H1 (cell line): ENCODE measurements at regions not wholly inside any gene's neighbourhood (a gene's known extent, or its start where the extent isn't known, plus 50 kb on each side); places are given as distances from the start of the nearest gene placed in this dataset.

Experiments
- CHD2 ChIP-seq: IDR thresholded peaks from 2 replicates; pipeline ENCODE4 v1.6.1; 2012; ENCODE audit warnings: low read length, improper control_type of control experiment
- HDAC6 ChIP-seq: IDR thresholded peaks from one replicate; pipeline ENCODE4 v1.7.1; 2012; ENCODE audit warnings: low read depth, mild to moderate bottlenecking, inconsistent platforms, low read length, moderate library complexity
- JUND ChIP-seq: IDR thresholded peaks from 2 replicates; pipeline ENCODE4 v1.6.1; 2011; ENCODE audit warnings: mild to moderate bottlenecking, improper control_type of control experiment, low read length
- KDM1A ChIP-seq: fragments of 200-600, 300-600 bp; sonication (generic); IDR thresholded peaks from 2 replicates; pipeline ENCODE4 v1.7.1; 2016; ENCODE audit warnings: mild to moderate bottlenecking, low read length, borderline replicate concordance
- SUZ12 ChIP-seq: fragments of 200-600 bp; sonication (generic); IDR thresholded peaks from 2 replicates; pipeline ENCODE4 v1.6.1; 2012; ENCODE audit warnings: mild to moderate bottlenecking, inconsistent platforms, low read length, moderate library complexity, mixed read lengths

GRCh38 chr17:63285551-63285950 is 160.6 kb downstream of the CYB561 start (continued):
- TF ChIP-seq SUZ12 (no peak), HDAC6 (no peak), CHD2 (no peak), KDM1A (no peak), JUND (no peak)
